ENCODE measurements at regions not wholly inside any gene's neighbourhood (a gene's known extent, or its start where the extent isn't known, plus 50 kb on each side); places are given as distances from the start of the nearest gene placed in this dataset.

GRCh38 chr2:239711911-239712570, 311.2 kb upstream of the HDAC4 start:
- Histone ChIP-seq H3F3A (replicated peaks; ENCODE audit: low read depth) (no peaks in the 10 kb centered on the region), H3K9me2 (ENCODE audit: insufficient read depth) (peaks cover 3% of the 10 kb centered on the region; the same call in 1 of the 2 replicates), H3K27ac (ENCODE audit: low read depth) (no peak overlapping the region), H3K27me3 (ENCODE audit: insufficient read depth) (no peaks in the 10 kb centered on the region), H3K4me1 (ENCODE audit: insufficient read depth) (no peaks in the 10 kb centered on the region), H3K79me2 (replicated peaks; ENCODE audit: insufficient read depth) (no peaks in the 10 kb centered on the region), H3K4me2 (no peak overlapping the region), H2AFZ (no peak overlapping the region), H3K36me3 (ENCODE audit: insufficient read depth) (no peaks in the 10 kb centered on the region), H4K20me1 (replicated peaks; ENCODE audit: insufficient read depth) (no peaks in the 10 kb centered on the region), H3K4me3 (no peak overlapping the region)
- TF ChIP-seq NANOG (IDR thresholded peaks at IDR 0.05; ENCODE audit: borderline replicate concordance), result no peak
- TF ChIP-seq ETS1 (IDR thresholded peaks at IDR 0.05), result no peak
- TF ChIP-seq EZH2 (IDR thresholded peaks at IDR 0.05; ENCODE audit: low read depth, unreplicated experiment), result no peak
- TF ChIP-seq ZNF114 (CRISPR knock-in tag; IDR thresholded peaks at IDR 0.05), result no peak
- no peak for TF ChIP-seq POLR2AphosphoS5 (IDR thresholded peaks at IDR 0.05; ENCODE audit: low read depth)
- no peak for TF ChIP-seq REST (IDR thresholded peaks at IDR 0.05; ENCODE audit: unreplicated experiment)
- no peak for TF ChIP-seq STAT1 (IDR thresholded peaks at IDR 0.05; ENCODE audit: unreplicated experiment)
- H3K9me3 Mint-ChIP-seq, result peaks cover 26% of the 10 kb centered on the region
- no peak overlapping the region for H3K27ac Mint-ChIP-seq
- no peak overlapping the region for H3K4me3 Mint-ChIP-seq
- peaks cover 15% of the 10 kb centered on the region for H3K27me3 Mint-ChIP-seq (ENCODE audit: insufficient read depth, low read depth, poor library complexity)
- peaks cover 18% of the 10 kb centered on the region for H3K36me3 Mint-ChIP-seq (ENCODE audit: low read depth)
- ATAC-seq, result no peak
- H3K4me1 Mint-ChIP-seq, result no peaks in the 10 kb centered on the region; the same call in 2 of the 3 replicates
- no peak for DNase-seq (ENCODE audit: low spot score)

DNA sequence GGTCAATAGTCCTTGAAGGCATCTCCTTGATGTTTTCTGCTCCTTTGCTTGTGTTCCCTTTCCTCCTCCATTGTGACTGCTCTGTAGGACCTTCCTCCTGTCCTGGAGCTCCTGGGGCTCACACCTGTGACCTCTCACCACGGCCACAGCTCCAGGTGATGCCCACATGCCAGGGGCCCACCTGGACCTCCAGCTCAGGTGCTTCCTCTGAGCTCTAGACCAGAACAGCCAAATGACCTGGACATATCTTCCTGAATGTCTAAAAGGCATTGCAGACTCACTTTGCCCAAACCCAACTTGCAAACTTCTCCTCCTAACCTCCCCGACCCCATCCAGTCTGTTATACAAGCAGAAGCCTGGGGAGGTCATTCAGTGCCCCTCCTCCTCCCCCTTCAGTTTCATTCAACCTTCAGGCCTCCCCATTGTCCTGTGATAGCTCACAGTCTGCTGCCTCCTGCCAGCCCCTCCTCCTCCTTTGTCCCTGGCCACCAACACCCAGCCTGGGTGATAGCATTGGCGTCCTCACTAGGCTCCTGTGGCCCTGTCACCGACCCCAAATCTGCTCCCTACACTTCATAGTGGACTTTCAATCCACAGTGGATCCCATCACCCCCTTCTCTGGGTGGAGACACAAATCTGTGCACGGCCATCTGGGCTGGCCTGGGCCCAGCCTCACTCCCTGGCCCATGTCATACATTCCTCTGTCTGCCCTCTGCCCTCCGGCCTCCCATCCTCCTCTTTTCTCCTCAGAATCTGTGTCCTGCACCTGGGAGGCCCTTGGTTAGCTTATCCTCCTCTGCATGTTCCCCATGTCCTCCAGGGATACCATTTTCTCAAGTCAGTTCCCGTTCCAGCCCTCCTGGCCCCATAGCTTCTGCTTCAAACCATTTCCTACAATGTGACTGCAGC, 310.4 kb upstream of the HDAC4 start:
- H3K4me1 Mint-ChIP-seq, result peaks cover 3% of the 10 kb centered on the region
- H3K9me3 Mint-ChIP-seq, result peaks cover 26% of the 10 kb centered on the region
- no peak overlapping the region for H3K27ac Mint-ChIP-seq
- TF ChIP-seq CTCF (conservative IDR thresholded peaks at IDR 0.05; ENCODE audit: low read depth in 2 of 2) (no peak), STAT1 (IDR thresholded peaks at IDR 0.05; ENCODE audit: unreplicated experiment) (no peak)

More for the DNA sequence above, 310.4 kb upstream of the HDAC4 start:
- no peak for DNase-seq (ENCODE audit: low spot score)
- no peak overlapping the region for H3K4me3 ChIP-seq
- H3K4me1 ChIP-seq (ENCODE audit: insufficient read depth), result no peaks in the 10 kb centered on the region
- Mint-ChIP-seq H3K36me3 (ENCODE audit: low read depth) (peaks cover 18% of the 10 kb centered on the region), H3K4me3 (no peak overlapping the region), H3K27me3 (ENCODE audit: insufficient read depth, low read depth, poor library complexity) (peaks cover 15% of the 10 kb centered on the region)
- no peak overlapping the region for H3K27ac ChIP-seq (ENCODE audit: low read depth)
- no peaks in the 10 kb centered on the region for H3F3A ChIP-seq (replicated peaks; ENCODE audit: low read depth)
- H3K79me2 ChIP-seq (replicated peaks; ENCODE audit: insufficient read depth), result no peaks in the 10 kb centered on the region
- no peaks in the 10 kb centered on the region for H4K20me1 ChIP-seq (replicated peaks; ENCODE audit: insufficient read depth)
- H2AFZ ChIP-seq, result no peak overlapping the region
- no peaks in the 10 kb centered on the region for H3K36me3 ChIP-seq (ENCODE audit: insufficient read depth)
- peaks cover 3% of the 10 kb centered on the region; the same call in 1 of the 2 replicates for H3K9me2 ChIP-seq (ENCODE audit: insufficient read depth)
- H3K4me2 ChIP-seq, result no peak overlapping the region
- no peaks in the 10 kb centered on the region for H3K27me3 ChIP-seq (ENCODE audit: insufficient read depth)
- ATAC-seq, result no peak
